Natural killer cell (primary cell): ENCODE measurements at regions not wholly inside any gene's neighbourhood (a gene's known extent, or its start where the extent isn't known, plus 50 kb on each side); places are given as distances from the start of the nearest gene placed in this dataset.
A peak's percentile ranks its signal among the peaks of the same experiment; 100 is the strongest.

Experiments used
- ATAC-seq, 3 donors: fragments of 150-1000 bp in 2 of 3; fragments of 200-7000 bp in 1 of 3; cut with Tn5 transposase; 1 replicate in 1 of 3; 2 replicates in 2 of 3; pipeline ENCODE4 v1.10.0; 2021; ENCODE audit warnings: mild to moderate bottlenecking in 2 of 3, moderate library complexity in 2 of 3
- DNase-seq, 2 donors: peaks; one replicate each; pipeline versions ENCODE4 v3.0.0 to v3.0.0-alpha.2; 2013 to 2021; ENCODE audit warnings: mixed read lengths in 1 of 2
- H3K27ac ChIP-seq: one replicate; pipeline ENCODE4 v1.5.1; 2013; ENCODE audit warnings: mild to moderate bottlenecking, low read length
- H3K27me3 ChIP-seq: one replicate; pipeline ENCODE4 v1.6.1; 2013; ENCODE audit warnings: low read length; ENCODE audit not compliant: control insufficient read depth, insufficient read depth
- H3K36me3 ChIP-seq: one replicate; pipeline ENCODE4 v1.6.1; 2013; ENCODE audit warnings: low read length; ENCODE audit not compliant: control insufficient read depth, insufficient read depth
- H3K4me1 ChIP-seq: one replicate; pipeline ENCODE4 v1.6.1; 2013; ENCODE audit warnings: low read length; ENCODE audit not compliant: control insufficient read depth, insufficient read depth
- H3K4me3 ChIP-seq: one replicate; pipeline ENCODE4 v1.5.1; 2013; ENCODE audit warnings: low read length
- H3K9me3 ChIP-seq: one replicate; pipeline ENCODE4 v1.6.1; 2013; ENCODE audit warnings: low read length; ENCODE audit not compliant: control insufficient read depth, insufficient read depth
- H3K27ac Mint-ChIP-seq, 2 donors: one replicate each; pipeline ENCODE4 v1.8.0; 2022; ENCODE audit warnings: mild to moderate bottlenecking in 2 of 2, mixed read lengths in 2 of 2, moderate library complexity in 1 of 2
- H3K27me3 Mint-ChIP-seq, 2 donors: one replicate each; pipeline ENCODE4 v1.8.0; 2022; ENCODE audit warnings: low read depth in 2 of 2, mixed read lengths in 2 of 2
- H3K36me3 Mint-ChIP-seq: one replicate; pipeline ENCODE4 v1.8.0; 2022; ENCODE audit warnings: mixed read lengths
- H3K4me1 Mint-ChIP-seq, 2 donors: one replicate each; pipeline ENCODE4 v1.8.0; 2022; ENCODE audit warnings: mixed read lengths in 2 of 2
- H3K4me3 Mint-ChIP-seq: one replicate; pipeline ENCODE4 v1.8.0; 2022; ENCODE audit warnings: mild to moderate bottlenecking, moderate library complexity, mixed read lengths
- H3K9me3 Mint-ChIP-seq, 2 donors: one replicate each; pipeline ENCODE4 v1.8.0; 2022; ENCODE audit warnings: mixed read lengths in 2 of 2
- WGBS: methylation state at CpG from one replicate; pipeline ENCODE4 v1.1.7; 2013; ENCODE audit warnings: missing lambda C conversion rate; ENCODE audit not compliant: insufficient coverage; 5-methylcytosine and 5-hydroxymethylcytosine counted together
- intact Hi-C: fragments of 100-400 bp; cut with micrococcal nuclease; formaldehyde crosslinking; loops from one replicate; pipeline ENCODE4 v1.14.2; 2022
- TF ChIP-seq, protein P1 (sequence below): fragments of 200-600 bp; IDR thresholded peaks from one replicate; pipeline ENCODE4 v1.8.0; 2022; ENCODE audit warnings: antibody characterized with exemption

DNA sequence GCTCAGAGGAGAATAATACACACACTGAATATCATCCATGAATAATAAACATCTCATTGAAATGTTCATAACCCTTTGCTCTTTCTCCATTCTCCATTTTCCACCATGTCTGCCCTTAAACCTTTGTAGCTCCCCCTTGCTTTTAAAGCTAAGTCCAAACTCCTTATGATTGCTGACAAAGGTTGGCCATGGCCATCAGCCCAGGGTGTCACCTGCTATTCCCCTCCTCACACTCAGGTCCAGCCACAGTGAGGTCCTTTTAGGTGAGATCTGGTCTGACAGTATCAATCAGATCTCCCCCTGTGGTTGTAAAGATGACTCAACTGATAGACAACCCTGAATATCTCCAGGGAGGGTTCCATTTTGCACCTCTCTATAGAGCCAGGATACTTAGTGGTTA is 181.5 kb upstream of the PDE1C start:
- Mint-ChIP-seq H3K36me3 (no peaks in the 10 kb centered on the region), H3K4me3 (no peak overlapping the region), H3K9me3 (peaks cover 0 to 2% of the 10 kb centered on the region in 2 donors), H3K27me3 (peaks cover 0 to 7% of the 10 kb centered on the region in 2 donors), H3K27ac (no peak overlapping the region), H3K4me1 (no peaks in the 10 kb centered on the region)
- Histone ChIP-seq H3K27me3 (no peaks in the 10 kb centered on the region), H3K4me1 (no peaks in the 10 kb centered on the region), H3K4me3 (no peak overlapping the region), H3K36me3 (no peaks in the 10 kb centered on the region), H3K9me3 (no peaks in the 10 kb centered on the region), H3K27ac (no peak overlapping the region)
- DNase-seq = no peak
- intact Hi-C loops = no loop called here
- ATAC-seq = no peak
- TF ChIP-seq, protein P1, sequence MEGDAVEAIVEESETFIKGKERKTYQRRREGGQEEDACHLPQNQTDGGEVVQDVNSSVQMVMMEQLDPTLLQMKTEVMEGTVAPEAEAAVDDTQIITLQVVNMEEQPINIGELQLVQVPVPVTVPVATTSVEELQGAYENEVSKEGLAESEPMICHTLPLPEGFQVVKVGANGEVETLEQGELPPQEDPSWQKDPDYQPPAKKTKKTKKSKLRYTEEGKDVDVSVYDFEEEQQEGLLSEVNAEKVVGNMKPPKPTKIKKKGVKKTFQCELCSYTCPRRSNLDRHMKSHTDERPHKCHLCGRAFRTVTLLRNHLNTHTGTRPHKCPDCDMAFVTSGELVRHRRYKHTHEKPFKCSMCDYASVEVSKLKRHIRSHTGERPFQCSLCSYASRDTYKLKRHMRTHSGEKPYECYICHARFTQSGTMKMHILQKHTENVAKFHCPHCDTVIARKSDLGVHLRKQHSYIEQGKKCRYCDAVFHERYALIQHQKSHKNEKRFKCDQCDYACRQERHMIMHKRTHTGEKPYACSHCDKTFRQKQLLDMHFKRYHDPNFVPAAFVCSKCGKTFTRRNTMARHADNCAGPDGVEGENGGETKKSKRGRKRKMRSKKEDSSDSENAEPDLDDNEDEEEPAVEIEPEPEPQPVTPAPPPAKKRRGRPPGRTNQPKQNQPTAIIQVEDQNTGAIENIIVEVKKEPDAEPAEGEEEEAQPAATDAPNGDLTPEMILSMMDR = no peak

DNA sequence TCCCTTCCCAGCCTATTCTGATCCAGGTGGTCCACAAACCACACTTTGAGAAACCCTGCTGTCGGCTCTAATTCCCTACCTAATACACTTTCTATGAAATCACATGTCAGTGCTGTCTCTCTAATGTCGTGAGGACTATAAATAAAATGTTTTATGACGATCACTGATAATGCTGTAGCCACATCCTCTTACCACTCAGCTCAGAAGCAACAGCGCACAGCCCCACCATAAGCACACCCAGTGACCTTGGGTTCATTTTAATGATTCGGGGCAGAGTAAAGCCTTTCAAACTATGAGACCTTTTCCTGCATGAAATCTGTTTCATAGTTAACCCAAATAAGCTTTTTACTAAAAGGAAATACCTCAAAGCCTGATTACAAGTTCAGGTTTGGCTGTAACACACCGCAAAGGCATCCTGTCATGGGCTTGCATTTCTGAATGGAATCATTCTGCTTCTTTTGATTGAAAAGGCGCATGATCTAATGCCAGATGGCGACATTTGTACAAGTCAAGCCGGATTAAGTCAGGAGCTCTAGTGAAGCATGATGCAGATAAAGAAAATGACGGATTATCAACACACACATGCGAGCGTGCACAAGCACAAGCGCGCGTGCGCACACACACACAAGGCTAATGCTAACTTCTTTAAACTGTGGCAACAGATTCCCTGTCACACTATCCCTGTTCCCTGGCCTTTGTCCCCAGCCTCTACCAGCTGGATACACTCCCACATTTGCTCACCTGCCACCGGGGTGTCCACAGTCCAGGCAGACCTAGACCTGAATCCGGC is 180.5 kb upstream of the PDE1C start:
- TF ChIP-seq, protein P1 = no peak
- H3K4me1 ChIP-seq = no peaks in the 10 kb centered on the region
- DNase-seq (no peak), ATAC-seq (peak in 1 of 3 donors; percentile 24)
- H3K27me3 ChIP-seq = no peaks in the 10 kb centered on the region
- no peak overlapping the region for H3K4me3 ChIP-seq
- no peak overlapping the region for H3K27ac ChIP-seq
- intact Hi-C loops = no loop called here
- no peaks in the 10 kb centered on the region for H3K9me3 ChIP-seq
- H3K9me3 Mint-ChIP-seq = peaks cover 0 to 2% of the 10 kb centered on the region in 2 donors
- 48% methylated on average over 16 of the region's 18 CpGs for WGBS
- no peak overlapping the region for H3K27ac Mint-ChIP-seq
- H3K4me3 Mint-ChIP-seq = no peak overlapping the region
- no peaks in the 10 kb centered on the region for H3K4me1 Mint-ChIP-seq
- no peaks in the 10 kb centered on the region for H3K36me3 ChIP-seq
- peaks cover 0 to 7% of the 10 kb centered on the region in 2 donors for H3K27me3 Mint-ChIP-seq
- H3K36me3 Mint-ChIP-seq = no peaks in the 10 kb centered on the region

DNA sequence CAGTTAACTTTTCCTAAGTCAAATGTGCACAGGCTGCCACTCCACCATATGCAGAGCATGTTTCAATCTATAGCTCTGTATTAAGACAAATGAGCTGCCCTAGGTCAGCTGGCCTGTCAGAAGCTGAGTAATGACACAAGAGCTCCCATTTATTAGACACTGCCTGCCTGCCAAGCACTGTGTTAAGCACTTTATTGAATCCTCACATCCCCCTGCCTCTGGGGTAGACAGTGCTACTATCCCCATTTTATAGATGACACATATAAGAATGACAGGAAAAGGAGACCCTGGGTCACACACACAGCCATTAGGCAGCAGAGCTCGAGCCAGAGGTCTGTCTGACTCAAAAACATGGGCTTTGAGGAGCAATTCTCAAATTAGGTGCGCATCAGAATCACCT is 179.8 kb upstream of the PDE1C start:
- Mint-ChIP-seq H3K9me3 (peaks cover 0 to 2% of the 10 kb centered on the region in 2 donors), H3K27ac (no peak overlapping the region), H3K4me3 (no peak overlapping the region), H3K36me3 (no peaks in the 10 kb centered on the region), H3K27me3 (peaks cover 0 to 7% of the 10 kb centered on the region in 2 donors), H3K4me1 (no peaks in the 10 kb centered on the region)
- DNase-seq (no peak), ATAC-seq (no peak)
- intact Hi-C loops = no loop called here
- H3K27me3 ChIP-seq = no peaks in the 10 kb centered on the region
- H3K36me3 ChIP-seq = no peaks in the 10 kb centered on the region
- no peaks in the 10 kb centered on the region for H3K4me1 ChIP-seq
- no peak overlapping the region for H3K4me3 ChIP-seq
- no peaks in the 10 kb centered on the region for H3K9me3 ChIP-seq
- WGBS = 77% methylated on average over 2 of the region's 2 CpGs
- no peak overlapping the region for H3K27ac ChIP-seq
- TF ChIP-seq, protein P1 = no peak

DNA sequence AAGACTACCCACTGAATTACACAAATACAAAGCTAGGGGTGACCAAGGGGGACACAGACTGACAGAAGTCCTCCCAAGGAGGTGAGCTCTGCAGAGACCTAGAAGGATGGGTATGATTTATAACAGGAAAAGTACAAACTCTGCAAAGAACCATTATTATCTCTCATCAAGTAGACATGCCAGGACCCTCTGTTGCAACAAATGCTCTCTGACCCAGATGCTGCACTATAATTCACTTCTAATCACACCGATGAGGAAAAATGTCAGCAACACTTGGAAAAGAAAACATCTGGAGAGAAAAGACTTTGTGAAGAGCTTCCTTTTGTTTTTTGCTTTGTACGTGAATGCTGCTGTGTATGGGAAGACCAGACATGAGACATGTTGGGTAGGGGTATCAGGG is 178.3 kb upstream of the PDE1C start:
- Histone ChIP-seq H3K9me3 (no peaks in the 10 kb centered on the region), H3K36me3 (no peaks in the 10 kb centered on the region), H3K27me3 (no peaks in the 10 kb centered on the region), H3K4me1 (no peaks in the 10 kb centered on the region), H3K4me3 (no peak overlapping the region), H3K27ac (no peak overlapping the region)
- intact Hi-C loops = no loop called here
- ATAC-seq = no peak
- no peak overlapping the region for H3K4me3 Mint-ChIP-seq
- DNase-seq = no peak
- 93% methylated on average over 2 of the region's 2 CpGs for WGBS
- no peak overlapping the region for H3K27ac Mint-ChIP-seq
- no peaks in the 10 kb centered on the region for H3K4me1 Mint-ChIP-seq
- H3K27me3 Mint-ChIP-seq = peaks cover 0 to 7% of the 10 kb centered on the region in 2 donors
- TF ChIP-seq, protein P1 = no peak
- H3K9me3 Mint-ChIP-seq = peaks cover 0 to 2% of the 10 kb centered on the region in 2 donors
- H3K36me3 Mint-ChIP-seq = no peaks in the 10 kb centered on the region
